ENCODE measurements at regions not wholly inside any gene's neighbourhood (a gene's known extent, or its start where the extent isn't known, plus 50 kb on each side); places are given as distances from the start of the nearest gene placed in this dataset.
"Not testable (repeated sequence)": the region's sequence is repeated elsewhere in the genome, so short reads cannot be mapped to it uniquely, and the experiment has no call there.

DNA sequence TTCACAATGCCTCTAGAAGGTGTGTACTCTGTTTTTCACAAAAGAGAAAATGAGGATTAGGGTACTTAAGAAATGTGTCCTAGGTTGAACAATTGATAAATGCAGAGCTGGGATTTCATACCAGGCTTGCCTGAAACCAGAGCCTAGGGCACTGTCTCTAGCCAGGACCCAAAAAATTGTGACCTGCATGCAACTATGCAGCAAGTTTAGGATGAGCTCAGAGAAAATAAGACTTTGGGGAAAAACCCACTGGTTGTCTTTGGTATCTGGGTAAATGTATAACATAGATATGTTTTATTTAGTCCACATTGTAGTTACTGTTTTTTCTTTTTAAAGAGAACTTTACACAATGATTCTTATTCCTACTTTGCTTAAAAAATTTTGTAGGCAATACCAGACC, 177.1 kb upstream of the SEMA6A start:
- no peak for DNase-seq

DNA sequence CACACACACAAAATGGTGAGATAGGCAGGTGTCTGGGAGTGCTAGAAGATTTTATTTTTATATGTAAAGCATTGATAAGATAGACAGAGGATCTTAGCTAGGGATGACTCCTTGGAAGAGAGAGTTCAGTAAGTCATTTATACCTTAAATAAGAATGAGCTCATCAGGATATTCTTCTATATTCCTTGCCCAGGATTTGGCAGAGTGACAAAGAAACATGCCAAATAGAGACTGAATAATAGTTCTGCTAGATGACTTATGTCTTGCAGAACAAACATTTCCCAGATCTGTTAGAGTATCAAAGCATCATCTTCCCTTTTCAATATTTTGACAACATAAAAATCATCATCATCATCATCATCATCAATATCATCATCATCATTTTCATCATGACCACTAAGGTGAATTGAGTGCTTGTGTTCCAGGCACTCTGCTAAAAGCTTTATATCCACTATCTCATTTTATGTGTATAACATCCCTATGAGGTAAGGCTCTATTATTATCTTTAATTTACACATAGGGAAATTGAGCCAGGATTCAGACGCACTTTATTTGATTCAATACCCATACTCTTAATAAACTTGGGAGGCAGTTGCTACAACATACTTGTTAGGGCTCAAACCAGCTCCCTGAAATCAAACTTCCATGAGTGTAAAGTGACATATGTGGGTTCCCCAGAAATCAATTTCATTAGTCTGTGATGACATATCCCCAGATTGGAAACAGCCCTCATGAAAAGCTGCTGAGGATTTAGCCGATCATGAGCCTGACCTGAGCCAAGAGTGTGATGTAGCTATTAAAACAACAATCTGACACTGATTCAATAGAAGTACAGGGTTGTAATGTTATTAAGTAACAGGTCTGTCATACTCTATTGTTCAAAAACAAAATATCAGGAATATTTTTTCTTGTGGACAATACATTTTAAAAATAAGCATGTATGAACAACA, 176.3 kb upstream of the SEMA6A start:
- no peak for DNase-seq

DNA sequence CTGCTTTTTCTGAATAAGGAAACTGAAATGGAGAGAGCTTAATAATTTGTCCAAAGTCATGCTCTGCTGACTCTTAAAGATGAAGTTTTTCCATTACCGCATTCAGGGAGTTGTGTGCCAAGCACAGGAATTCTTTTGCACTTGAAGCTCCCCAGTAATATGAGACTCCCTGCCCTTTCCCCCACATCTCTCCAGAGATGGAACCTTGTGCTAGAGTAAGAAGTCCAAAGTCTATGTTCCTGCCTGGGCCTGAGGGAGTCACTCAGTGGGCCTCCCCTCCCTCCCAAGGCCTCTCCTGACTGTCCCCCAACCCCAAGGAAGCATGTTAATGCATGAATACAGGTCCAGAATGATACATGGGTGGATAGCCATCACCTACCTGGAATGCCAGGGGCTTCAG, 173.3 kb upstream of the SEMA6A start:
- DNase-seq = no peak

DNA sequence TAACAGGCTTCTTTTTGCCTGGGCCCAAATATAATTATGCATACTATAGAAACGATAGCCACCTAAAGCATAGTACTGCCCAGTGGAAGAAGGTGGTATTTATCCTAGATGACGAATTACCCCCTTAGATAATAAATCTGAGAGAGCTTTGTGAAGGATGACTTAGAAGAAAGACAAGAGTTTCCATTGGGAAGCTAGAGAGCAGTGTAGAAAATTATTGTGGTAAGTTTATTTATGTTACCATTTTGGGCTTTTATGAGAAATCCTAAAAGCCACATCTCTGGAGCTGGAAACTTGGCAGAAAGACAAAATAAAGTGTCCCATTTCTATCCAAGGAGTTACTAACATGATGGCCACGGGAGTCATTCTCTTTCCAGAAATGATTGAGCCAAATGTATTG, 172.0 kb upstream of the SEMA6A start:
- no peak for DNase-seq

DNA sequence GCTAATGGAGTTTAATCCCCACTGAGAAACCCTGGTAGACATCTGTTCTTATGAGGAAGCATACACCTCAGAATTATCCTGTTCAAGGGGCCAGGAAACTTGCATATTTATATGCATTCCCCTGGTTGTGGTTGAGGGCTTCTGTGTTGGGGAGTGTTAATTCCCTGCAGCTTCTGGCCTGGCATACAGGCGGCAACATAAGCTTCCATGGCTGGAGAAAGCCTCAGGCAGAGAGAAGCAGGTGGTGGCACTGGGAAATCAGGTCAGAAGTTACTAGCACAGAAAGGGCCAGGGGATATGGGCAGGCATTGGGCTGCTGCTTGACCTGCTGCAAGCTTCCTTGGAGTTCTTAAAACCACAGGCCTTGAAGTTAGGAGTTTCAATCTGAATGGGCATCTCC, 166.1 kb upstream of the SEMA6A start:
- no peak for DNase-seq

DNA sequence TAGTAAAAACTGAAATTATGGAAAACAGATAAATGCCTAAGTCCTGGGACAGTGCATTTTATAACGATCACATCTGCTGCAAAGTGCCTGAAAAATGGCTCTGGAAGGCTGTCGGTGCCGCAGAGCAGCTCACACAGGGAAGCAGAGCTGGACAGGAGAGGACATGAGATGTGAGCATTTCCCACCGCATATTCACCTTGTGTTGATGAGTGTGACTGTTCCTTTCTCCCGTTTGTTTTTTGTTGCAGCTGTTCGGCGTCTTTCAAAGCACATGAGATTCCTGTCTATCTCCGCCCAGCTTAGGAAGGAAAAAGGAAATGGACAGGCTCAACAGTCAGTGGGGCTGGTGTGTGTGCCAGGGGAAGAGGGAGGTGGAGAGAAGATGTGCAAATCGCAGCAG, 164.9 kb upstream of the SEMA6A start:
- DNase-seq = no peak

DNA sequence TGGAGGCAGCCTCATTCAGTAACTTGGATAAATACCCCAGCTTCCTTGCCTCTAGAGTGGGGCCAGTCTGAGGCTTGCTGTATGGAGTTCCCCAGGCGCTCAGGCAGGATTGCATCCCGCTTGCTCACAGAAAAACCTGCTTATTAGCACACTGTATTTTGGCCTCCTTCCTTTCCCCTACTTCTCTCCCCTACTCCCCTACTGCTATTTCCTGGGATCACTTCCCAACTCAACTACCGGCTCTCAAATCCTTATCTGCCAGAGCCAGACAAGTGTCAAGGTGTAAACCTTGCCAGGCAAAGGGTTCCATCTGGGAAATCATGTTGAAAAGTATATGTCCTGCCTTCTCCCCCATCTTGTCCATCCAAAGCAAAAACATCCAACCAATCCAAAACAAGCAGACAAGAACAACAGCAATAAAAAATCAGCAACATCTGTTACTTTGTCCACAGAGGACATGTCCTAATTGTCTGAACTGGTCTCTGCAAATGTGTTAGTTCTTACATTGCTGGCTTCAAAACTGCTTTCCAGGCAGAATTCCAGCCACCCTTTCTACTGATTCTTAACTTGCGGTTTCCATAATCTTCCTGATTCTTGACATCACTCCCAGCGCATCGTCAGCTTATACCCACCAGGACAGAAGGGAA, 164.1 kb upstream of the SEMA6A start:
- DNase-seq = no peak

DNA sequence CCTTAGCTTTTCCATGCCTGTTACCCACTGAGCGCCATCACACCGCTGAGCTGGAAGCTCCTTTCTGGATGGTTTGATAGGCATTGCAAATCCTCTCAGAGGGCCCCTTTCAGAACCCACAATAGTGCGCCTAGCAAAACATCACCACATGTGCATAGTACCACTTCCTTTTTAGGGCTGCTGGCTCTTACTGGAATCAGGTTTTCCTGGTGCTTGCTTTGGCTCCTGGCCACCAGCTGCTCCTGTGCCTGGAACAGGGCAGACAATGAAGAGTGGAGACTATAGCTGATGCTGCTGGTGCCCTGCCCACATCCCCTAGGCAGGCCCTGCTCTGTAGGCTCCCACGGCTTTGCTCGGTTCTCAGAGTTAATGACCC, 163.6 kb upstream of the SEMA6A start:
- DNase-seq = no peak

DNA sequence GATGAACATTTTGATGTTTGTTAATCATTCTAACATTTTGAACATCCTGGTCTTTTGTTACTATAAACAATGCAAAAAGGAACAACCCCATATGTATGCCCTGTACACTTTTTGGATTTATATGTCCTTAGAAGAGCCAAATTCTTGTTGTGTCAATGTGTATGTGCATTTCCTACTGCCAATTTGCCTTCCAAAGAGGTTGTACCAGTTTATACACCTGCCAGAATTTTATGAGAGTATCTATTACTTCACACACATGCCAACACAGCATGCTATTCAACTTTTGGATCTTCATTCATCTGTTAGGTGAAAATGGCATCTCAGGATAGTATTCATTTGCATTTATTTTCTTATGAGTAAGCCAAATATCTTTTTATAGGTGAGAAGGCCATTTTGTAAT, 162.0 kb upstream of the SEMA6A start:
- no peak for DNase-seq

DNA sequence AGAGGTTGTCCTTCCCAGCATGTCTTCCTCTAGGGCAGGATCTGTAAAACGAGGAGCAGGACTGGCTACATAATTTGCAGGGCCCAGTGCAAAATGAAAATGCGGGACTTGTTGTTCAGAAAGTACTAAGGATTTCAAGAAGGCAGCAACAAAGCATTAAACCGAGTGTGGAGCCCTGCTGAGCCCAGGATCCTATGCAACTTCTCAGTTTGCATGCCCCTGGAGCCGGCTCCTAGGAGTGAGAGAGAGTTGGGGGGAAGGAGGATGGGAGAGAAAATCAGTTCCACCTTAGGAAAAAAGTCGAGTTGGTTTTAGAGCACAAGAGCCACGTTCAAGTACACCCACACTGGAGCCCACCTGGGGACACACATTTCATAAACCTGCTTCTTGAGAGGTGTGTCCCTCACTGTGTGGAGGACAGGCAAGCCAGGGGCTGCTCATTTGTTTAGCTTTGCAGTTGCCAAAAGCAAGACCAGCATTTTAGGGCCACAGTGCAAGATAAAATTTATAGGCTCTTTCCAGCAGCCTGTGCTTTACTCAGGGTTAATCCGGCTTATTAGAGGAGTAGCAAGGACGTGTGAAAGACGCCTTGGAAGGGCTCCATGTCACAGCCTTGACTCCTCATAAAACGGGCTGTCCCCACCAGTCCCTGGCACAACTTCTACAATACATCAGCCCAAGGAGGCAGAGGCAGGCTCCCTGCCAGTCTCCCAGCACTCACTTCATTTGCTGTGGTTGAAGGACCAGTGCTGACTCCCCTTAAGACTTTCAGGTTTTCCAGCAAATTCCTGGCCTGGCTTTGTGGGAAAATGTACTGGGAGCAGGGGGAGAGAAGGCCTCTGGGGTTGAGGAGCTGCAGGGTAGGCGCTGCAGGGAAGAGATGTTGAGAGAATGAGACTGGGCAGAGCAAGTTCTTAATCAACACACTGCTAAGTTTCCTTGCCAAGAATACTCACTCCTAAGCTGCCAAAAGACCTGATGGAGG, 159.7 kb upstream of the SEMA6A start:
- no peak for DNase-seq

DNA sequence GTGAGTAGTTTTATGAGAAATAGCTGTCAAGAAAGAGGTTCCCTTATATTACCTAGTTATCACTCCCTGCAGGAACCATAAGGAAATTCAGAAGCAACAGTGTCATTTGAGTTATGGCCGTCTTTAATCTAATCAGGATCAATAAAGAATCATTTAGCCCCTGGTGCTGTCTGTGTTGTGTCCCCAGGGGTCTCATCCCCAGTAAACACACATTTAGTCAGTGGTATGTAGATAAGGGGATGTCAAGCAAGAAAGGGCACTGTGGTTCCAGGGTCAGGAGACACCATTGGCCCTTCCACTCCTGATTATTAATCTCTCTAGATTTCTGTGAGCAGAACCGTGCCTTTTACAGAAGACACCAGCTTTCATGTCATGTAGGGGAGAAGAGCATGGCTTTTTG, 158.0 kb upstream of the SEMA6A start:
- no peak for DNase-seq

DNA sequence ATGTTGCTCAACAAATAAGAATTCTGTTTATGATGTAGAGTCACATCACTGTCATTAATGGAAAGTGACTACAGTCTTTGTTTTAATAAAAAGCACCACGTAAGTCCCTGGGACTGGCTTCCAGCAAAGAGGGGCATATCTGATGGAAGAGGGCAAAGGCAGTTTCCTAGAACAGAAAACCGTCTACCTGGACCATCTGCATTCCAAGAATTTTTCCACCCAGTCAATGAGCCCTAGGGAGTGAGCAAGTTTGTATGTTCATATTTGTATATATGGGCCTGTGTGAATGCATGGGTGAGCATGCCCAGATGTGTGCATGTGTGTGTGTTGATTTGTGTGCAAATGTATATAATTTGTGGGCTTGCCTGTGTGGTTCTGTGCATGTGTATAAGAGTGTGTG, 156.8 kb upstream of the SEMA6A start:
- no peak for DNase-seq

DNA sequence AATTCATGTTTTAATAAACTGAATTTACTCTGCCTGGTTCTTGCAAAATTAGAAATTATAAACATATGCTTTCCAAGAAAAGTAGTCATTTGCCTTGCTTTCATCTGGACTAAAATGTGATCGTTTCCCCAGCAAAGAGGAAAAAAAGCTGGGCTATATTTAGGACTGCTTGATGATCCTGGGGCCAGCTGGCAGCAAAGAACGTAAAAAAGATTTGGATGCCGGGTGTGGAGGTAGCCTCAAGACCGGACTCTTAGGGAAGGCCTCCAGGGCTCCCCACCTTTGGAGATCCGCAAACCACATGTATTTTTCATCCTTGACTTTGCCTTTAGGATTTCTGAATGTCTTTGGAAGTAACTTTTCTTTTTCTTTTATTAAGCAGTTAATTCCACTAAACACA, 156.1 kb upstream of the SEMA6A start:
- DNase-seq = no peak

DNA sequence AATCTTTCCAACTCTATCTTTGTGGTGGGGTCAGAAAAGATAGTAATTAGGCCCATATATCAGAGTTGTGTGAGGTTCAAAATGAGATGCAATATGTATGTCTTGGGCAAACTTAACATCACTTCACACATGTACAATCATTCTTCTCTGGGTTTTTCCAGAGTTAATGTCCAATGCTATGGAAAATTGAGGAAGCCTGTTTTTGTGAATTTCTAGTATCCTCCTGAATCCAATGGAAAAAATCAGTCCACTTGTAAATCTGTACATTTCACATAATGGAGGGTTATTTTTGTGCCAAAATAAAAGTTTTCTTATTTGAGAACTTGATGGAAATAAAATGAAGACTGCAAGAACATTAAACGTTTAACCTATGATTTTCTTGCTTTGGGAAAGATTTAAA, 155.6 kb upstream of the SEMA6A start:
- DNase-seq = no peak

DNA sequence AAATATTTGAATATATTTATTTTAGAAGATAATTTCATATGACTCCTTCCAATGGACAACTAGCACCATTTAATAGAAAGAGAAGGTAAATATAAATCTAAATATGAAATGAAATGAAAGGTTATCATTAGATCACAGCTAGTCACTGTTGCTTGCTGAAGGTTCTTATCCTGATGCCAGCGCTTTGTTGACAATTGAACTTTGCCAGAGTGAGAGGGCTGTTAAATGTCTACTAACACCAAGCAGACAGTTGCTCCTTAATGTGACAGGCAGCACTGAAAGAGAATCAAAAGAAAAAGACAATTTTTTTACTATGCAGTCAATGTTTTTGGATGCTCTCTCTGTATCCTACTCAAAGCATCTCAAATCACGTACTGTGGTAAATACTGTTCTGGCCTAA, 152.6 kb upstream of the SEMA6A start:
- no peak for DNase-seq

DNA sequence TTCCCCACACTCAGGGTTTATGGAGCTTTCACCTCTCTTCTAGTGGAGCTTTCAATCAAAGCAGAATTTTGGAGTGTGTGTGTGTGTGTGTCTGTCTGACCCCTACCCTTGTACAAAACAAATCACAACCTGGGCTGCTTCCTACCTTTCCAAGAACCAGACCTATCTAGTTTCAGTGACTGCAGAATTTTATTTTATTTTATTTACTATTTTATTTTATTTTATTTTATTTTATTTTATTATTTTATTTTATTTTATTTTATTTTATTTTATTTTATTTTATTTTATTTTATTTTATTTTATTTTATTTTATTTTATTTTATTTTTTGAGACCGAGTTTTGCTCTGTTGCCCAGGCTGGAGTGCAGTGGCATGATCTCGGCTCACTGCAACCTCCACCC, 151.6 kb upstream of the SEMA6A start:
- not testable (repeated sequence) for DNase-seq

DNA sequence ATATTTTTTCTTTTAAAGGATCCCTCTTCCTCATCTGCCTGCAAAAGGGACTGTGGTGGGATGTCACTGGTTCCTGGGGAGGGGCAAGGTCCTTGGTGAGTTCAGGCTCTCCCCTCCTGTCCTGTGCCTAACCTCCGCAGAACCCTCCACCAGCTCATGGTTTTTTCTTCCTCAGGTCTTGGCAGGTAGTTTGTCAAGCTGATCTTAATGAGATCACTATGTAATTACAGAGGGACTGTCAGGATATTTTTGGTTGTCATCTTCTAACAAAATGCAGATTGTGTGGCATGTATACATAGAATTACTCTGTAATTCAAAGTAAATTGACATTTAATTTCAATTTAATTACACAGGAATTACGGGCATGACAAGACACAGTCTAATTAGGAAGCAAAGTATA, 150.3 kb upstream of the SEMA6A start:
- no peak for DNase-seq

DNA sequence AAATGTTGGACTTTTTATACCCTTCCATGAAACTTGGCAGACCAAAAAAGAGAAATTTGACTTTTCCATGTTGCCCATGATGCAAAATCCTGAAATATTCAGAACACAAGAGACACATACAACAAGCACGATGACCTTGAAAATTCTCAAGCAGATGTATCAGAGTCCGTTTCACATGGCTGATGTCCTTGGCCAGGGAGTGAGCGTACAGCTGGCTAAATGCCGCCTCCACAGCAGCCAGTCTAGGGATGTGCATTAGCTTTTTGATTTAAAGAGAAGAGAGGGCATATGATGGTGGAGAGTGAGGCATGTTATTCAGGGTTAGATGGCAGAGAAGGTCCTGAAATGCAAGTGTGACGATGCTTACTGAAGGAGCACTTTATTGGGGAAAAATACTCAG, 148.0 kb upstream of the SEMA6A start:
- no peak for DNase-seq

DNA sequence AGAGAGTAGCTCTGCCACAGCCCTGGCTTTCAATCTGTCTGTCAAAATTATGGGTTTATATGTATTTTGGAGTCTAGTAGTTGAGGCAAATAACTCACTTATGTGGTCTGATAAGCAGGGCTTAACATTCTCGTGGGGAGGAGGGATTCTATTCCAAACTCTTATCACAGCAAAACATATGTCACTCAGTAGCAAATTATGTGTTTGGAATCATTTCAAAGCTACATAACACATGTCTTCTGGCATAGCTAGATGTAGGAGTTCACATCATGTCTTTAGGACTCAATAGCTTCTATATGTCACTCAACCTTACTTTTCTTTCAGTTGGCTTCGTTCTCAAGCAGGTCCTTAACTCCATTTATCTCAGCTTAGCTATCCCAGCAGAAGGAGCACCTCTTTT, 144.5 kb upstream of the SEMA6A start:
- DNase-seq = no peak

DNA sequence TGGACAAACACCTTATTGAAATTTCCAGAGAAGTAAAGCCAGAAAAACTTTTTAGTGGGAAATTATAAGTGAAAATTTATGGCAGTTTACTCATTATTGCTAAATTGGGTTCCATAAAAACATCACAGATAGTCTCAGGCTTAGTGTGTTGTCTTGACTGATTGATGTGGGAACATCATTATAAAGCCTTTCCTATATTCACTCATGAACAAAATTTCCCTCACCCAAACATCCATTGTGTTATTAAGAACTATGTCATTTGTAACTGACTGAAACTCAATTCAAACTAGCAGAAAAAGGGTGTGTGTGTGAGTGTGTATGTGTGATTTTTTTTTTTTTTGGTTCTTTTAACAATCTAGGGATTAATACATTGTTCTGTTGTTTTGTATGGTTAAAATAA, 143.7 kb upstream of the SEMA6A start:
- DNase-seq = no peak

DNA sequence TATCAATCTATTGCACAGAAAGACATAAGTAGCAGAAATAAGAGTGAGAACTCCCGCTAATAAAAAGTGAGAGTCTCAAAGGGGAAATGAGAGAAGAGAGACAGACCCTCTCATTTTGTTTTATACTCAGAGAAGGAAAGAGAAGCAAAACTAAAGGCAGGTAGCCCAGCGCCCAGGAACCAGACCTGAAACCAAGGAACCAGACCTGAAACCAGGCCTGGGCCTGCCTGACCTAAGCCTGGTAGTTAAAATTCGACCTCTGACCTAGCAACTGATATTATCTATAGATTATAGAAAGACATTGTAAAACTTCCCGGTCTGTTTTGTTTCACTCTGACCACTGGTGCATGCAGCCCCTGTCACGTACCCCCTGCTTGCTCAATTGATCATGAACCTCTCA, 134.5 kb upstream of the SEMA6A start:
- no peak for DNase-seq

DNA sequence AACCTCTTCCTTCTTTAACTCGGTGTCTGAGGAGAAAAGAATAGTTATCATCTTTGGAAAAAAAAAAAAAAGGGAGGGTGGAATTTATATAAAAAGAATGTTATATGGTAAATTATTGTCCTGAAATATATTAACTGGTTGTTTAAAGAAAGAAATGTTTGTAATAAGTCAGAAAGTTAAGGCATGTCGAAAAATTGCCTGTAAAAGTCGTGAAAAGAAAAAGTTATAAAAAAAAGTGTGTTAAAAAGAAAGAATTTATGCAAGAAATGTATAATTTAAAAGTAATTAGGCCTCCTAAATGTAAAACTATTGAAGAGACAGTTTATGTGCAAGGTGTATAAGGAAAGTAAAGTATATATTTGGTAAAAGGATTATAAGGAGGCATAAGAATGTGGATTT, 130.5 kb upstream of the SEMA6A start:
- DNase-seq = not testable (repeated sequence)

DNA sequence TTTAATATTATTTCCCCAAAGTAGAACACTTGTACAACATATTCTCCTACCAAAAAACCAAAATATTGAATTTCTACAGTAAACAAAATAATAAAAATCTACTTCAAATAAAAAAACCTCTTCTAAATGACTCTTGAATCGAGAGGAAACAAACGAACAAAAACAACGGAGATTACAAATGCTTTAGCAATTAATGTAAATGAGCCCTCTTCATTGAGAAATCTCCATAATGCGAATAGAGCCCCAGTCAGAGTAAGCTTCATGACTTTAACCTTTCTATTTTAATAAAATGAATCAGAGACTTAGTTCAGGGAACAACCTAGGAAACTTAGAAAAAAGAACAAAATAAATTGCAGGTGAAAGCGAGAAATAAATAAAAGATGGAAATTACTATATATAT, 129.3 kb upstream of the SEMA6A start:
- DNase-seq = no peak

DNA sequence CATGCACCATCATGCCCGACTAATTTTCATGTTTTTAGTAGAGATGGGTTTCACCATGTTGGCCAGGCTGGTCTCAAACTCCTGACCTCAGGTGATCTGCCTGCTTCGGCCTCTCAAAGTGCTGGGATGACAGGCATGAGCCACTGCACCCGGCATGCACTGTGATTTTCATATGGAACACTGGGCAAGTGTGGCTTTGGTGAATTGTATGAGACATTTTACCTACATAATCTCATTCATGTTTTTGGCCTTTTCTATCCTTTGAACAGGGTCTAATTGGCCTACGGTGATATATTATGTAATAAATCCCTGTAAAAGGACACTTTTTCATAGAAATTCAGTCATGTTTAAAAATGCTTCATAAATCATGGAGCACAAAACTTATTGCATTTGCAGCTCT, 128.7 kb upstream of the SEMA6A start:
- no peak for DNase-seq
